ENCODE measurements at regions not wholly inside any gene's neighbourhood (a gene's known extent, or its start where the extent isn't known, plus 50 kb on each side); places are given as distances from the start of the nearest gene placed in this dataset.

GRCh38 chr2:239462671-239463506, 62.1 kb upstream of the HDAC4 start:
- Mint-ChIP-seq H3K4me3 (ENCODE audit: unreplicated experiment) (no peak overlapping the region), H3K4me1 (ENCODE audit: unreplicated experiment) (no peaks in the 10 kb centered on the region), H3K36me3 (ENCODE audit: low read depth, unreplicated experiment) (no peaks in the 10 kb centered on the region), H3K27me3 (ENCODE audit: unreplicated experiment) (peaks cover 7% of the 10 kb centered on the region), H3K9me3 (ENCODE audit: unreplicated experiment) (no peaks in the 10 kb centered on the region), H3K27ac (ENCODE audit: unreplicated experiment) (no peak overlapping the region)
- no peak for TF ChIP-seq CTCF (IDR thresholded peaks at IDR 0.05; ENCODE audit: unreplicated experiment)
- no peak for DNase-seq (ENCODE audit: low spot score)

- Mint-ChIP-seq H3K36me3 (ENCODE audit: low read depth, unreplicated experiment) (no peaks in the 10 kb centered on the region), H3K4me3 (ENCODE audit: unreplicated experiment) (no peak overlapping the region), H3K27ac (ENCODE audit: unreplicated experiment) (no peak overlapping the region), H3K9me3 (ENCODE audit: unreplicated experiment) (no peaks in the 10 kb centered on the region), H3K4me1 (ENCODE audit: unreplicated experiment) (no peaks in the 10 kb centered on the region), H3K27me3 (ENCODE audit: unreplicated experiment) (peaks cover 7% of the 10 kb centered on the region)
- no peak for TF ChIP-seq CTCF (IDR thresholded peaks at IDR 0.05; ENCODE audit: unreplicated experiment)
- DNase-seq (ENCODE audit: low spot score), result no peak
Measured at GRCh38 chr2:239462191-239462515, 61.3 kb upstream of the HDAC4 start.

- no peak for TF ChIP-seq CTCF (IDR thresholded peaks at IDR 0.05; ENCODE audit: unreplicated experiment)
- H3K4me1 Mint-ChIP-seq (ENCODE audit: unreplicated experiment), result no peaks in the 10 kb centered on the region
- H3K9me3 Mint-ChIP-seq (ENCODE audit: unreplicated experiment), result no peaks in the 10 kb centered on the region
- DNase-seq (ENCODE audit: low spot score), result no peak
- H3K4me3 Mint-ChIP-seq (ENCODE audit: unreplicated experiment), result no peak overlapping the region
- H3K36me3 Mint-ChIP-seq (ENCODE audit: low read depth, unreplicated experiment), result no peaks in the 10 kb centered on the region
- peaks cover 7% of the 10 kb centered on the region for H3K27me3 Mint-ChIP-seq (ENCODE audit: unreplicated experiment)
- no peak overlapping the region for H3K27ac Mint-ChIP-seq (ENCODE audit: unreplicated experiment)
Measured at GRCh38 chr2:239461291-239462190, 60.7 kb upstream of the HDAC4 start.

GRCh38 chr2:239460780-239461179, 60.0 kb upstream of the HDAC4 start:
- no peaks in the 10 kb centered on the region for H3K9me3 Mint-ChIP-seq (ENCODE audit: unreplicated experiment)
- H3K4me3 Mint-ChIP-seq (ENCODE audit: unreplicated experiment), result no peak overlapping the region
- no peak for DNase-seq (ENCODE audit: low spot score)
- H3K27me3 Mint-ChIP-seq (ENCODE audit: unreplicated experiment), result peaks cover 7% of the 10 kb centered on the region
- no peaks in the 10 kb centered on the region for H3K4me1 Mint-ChIP-seq (ENCODE audit: unreplicated experiment)
- no peak for TF ChIP-seq CTCF (IDR thresholded peaks at IDR 0.05; ENCODE audit: unreplicated experiment)
- no peak overlapping the region for H3K27ac Mint-ChIP-seq (ENCODE audit: unreplicated experiment)
- H3K36me3 Mint-ChIP-seq (ENCODE audit: low read depth, unreplicated experiment), result no peaks in the 10 kb centered on the region

- DNase-seq (ENCODE audit: low spot score), result no peak
- H3K27ac Mint-ChIP-seq (ENCODE audit: unreplicated experiment), result no peak overlapping the region
- no peaks in the 10 kb centered on the region for H3K36me3 Mint-ChIP-seq (ENCODE audit: low read depth, unreplicated experiment)
- no peak overlapping the region for H3K4me3 Mint-ChIP-seq (ENCODE audit: unreplicated experiment)
- H3K9me3 Mint-ChIP-seq (ENCODE audit: unreplicated experiment), result no peaks in the 10 kb centered on the region
- no peak for TF ChIP-seq CTCF (IDR thresholded peaks at IDR 0.05; ENCODE audit: unreplicated experiment)
- no peaks in the 10 kb centered on the region for H3K4me1 Mint-ChIP-seq (ENCODE audit: unreplicated experiment)
- peaks cover 4% of the 10 kb centered on the region for H3K27me3 Mint-ChIP-seq (ENCODE audit: unreplicated experiment)
Measured at GRCh38 chr2:239459606-239460005, 58.8 kb upstream of the HDAC4 start.

All from endothelial cell (in vitro differentiated cells).